ENCODE measurements at regions not wholly inside any gene's neighbourhood (a gene's known extent, or its start where the extent isn't known, plus 50 kb on each side); places are given as distances from the start of the nearest gene placed in this dataset.

- no peak for TF ChIP-seq CTCF (conservative IDR thresholded peaks at IDR 0.05; ENCODE audit: low read depth in 2 of 2)
- TF ChIP-seq EZH2 (IDR thresholded peaks at IDR 0.05; ENCODE audit: low read depth, unreplicated experiment) = no peak
These were observed 69.8 kb upstream of the TANK start for GRCh38 chr2:161090411-161090810.
